ENCODE measurements at regions not wholly inside any gene's neighbourhood (a gene's known extent, or its start where the extent isn't known, plus 50 kb on each side); places are given as distances from the start of the nearest gene placed in this dataset.

GRCh38 chr7:119664601-119665000 is 608.4 kb upstream of the KCND2 start:
- Histone ChIP-seq H3K27me3 (ENCODE audit: control insufficient read depth, insufficient read depth, low read length) (no peaks in the 10 kb centered on the region), H3K4me3 (ENCODE audit: low read depth, low read length) (no peak overlapping the region), H3K36me3 (ENCODE audit: control insufficient read depth, insufficient read depth, low read length) (no peaks in the 10 kb centered on the region)
- DNase-seq (ENCODE audit: low read depth) = peak; percentile 67
- TF ChIP-seq CTCF (IDR thresholded peaks at IDR 0.05; ENCODE audit: insufficient read depth, low read length, poor library complexity, severe bottlenecking) = no peak

GRCh38 chr7:119665796-119666195 is 607.2 kb upstream of the KCND2 start:
- TF ChIP-seq CTCF (IDR thresholded peaks at IDR 0.05; ENCODE audit: insufficient read depth, low read length, poor library complexity, severe bottlenecking) = no peak
- H3K27me3 ChIP-seq (ENCODE audit: control insufficient read depth, insufficient read depth, low read length) = no peaks in the 10 kb centered on the region
- DNase-seq (ENCODE audit: low read depth) = peak; percentile 1

GRCh38 chr7:119681336-119681735 is 591.6 kb upstream of the KCND2 start:
- Histone ChIP-seq H3K4me3 (ENCODE audit: low read depth, low read length) (no peak overlapping the region), H3K36me3 (ENCODE audit: control insufficient read depth, insufficient read depth, low read length) (no peaks in the 10 kb centered on the region), H3K27me3 (ENCODE audit: control insufficient read depth, insufficient read depth, low read length) (no peaks in the 10 kb centered on the region)
- TF ChIP-seq CTCF (IDR thresholded peaks at IDR 0.05; ENCODE audit: insufficient read depth, low read length, poor library complexity, severe bottlenecking) = no peak
- DNase-seq (ENCODE audit: low read depth) = no peak

More at GRCh38 chr7:119665796-119666195, 607.2 kb upstream of the KCND2 start:
- Histone ChIP-seq H3K4me3 (ENCODE audit: low read depth, low read length) (no peak overlapping the region), H3K36me3 (ENCODE audit: control insufficient read depth, insufficient read depth, low read length) (no peaks in the 10 kb centered on the region)

GRCh38 chr7:119684763-119685162 is 588.2 kb upstream of the KCND2 start:
- no peaks in the 10 kb centered on the region for H3K36me3 ChIP-seq (ENCODE audit: control insufficient read depth, insufficient read depth, low read length)
- TF ChIP-seq CTCF (IDR thresholded peaks at IDR 0.05; ENCODE audit: insufficient read depth, low read length, poor library complexity, severe bottlenecking) = no peak
- DNase-seq (ENCODE audit: low read depth) = no peak
- H3K4me3 ChIP-seq (ENCODE audit: low read depth, low read length) = no peak overlapping the region
- no peaks in the 10 kb centered on the region for H3K27me3 ChIP-seq (ENCODE audit: control insufficient read depth, insufficient read depth, low read length)

- no peaks in the 10 kb centered on the region for H3K36me3 ChIP-seq (ENCODE audit: control insufficient read depth, insufficient read depth, low read length)
- no peak overlapping the region for H3K4me3 ChIP-seq (ENCODE audit: low read depth, low read length)
- DNase-seq (ENCODE audit: low read depth) = no peak
- TF ChIP-seq CTCF (IDR thresholded peaks at IDR 0.05; ENCODE audit: insufficient read depth, low read length, poor library complexity, severe bottlenecking) = no peak
- H3K27me3 ChIP-seq (ENCODE audit: control insufficient read depth, insufficient read depth, low read length) = no peaks in the 10 kb centered on the region
These were observed 587.1 kb upstream of the KCND2 start for GRCh38 chr7:119685906-119686305.

GRCh38 chr7:119688831-119689230 is 584.1 kb upstream of the KCND2 start:
- no peak for TF ChIP-seq CTCF (IDR thresholded peaks at IDR 0.05; ENCODE audit: insufficient read depth, low read length, poor library complexity, severe bottlenecking)
- DNase-seq (ENCODE audit: low read depth) = no peak
- H3K36me3 ChIP-seq (ENCODE audit: control insufficient read depth, insufficient read depth, low read length) = no peaks in the 10 kb centered on the region
- no peak overlapping the region for H3K4me3 ChIP-seq (ENCODE audit: low read depth, low read length)
- H3K27me3 ChIP-seq (ENCODE audit: control insufficient read depth, insufficient read depth, low read length) = no peaks in the 10 kb centered on the region
